ENCODE measurements at regions not wholly inside any gene's neighbourhood (a gene's known extent, or its start where the extent isn't known, plus 50 kb on each side); places are given as distances from the start of the nearest gene placed in this dataset.
A peak's percentile ranks its signal among the peaks of the same experiment; 100 is the strongest.

- TF ChIP-seq CTCF (IDR thresholded peaks at IDR 0.05) (peak; percentile 86), EZH2 (IDR thresholded peaks at IDR 0.05) (peak; percentile 40), EZH2phosphoT487 (IDR thresholded peaks at IDR 0.05) (no peak)
Measured at GRCh38 chr12:89019439-89020120, 332.7 kb downstream of the DUSP6 start.
